Activated CD8-positive, alpha-beta memory T cell treated with anti-CD3 and anti-CD28 coated beads, Interleukin-2, amount 50 U/mL, for 48 hours (primary cell): ENCODE measurements at regions not wholly inside any gene's neighbourhood (a gene's known extent, or its start where the extent isn't known, plus 50 kb on each side); places are given as distances from the start of the nearest gene placed in this dataset.

Experiments used
- DNase-seq: peaks from one replicate; pipeline ENCODE4 v3.0.0-alpha.2; 2020

GRCh38 chr18:71194438-71194837, 905.6 kb downstream of the SOCS6 start:
- DNase-seq, result no peak

GRCh38 chr18:71189581-71189980, 900.7 kb downstream of the SOCS6 start:
- no peak for DNase-seq

GRCh38 chr18:71168557-71169145, 879.8 kb downstream of the SOCS6 start:
- DNase-seq, result no peak

- no peak for DNase-seq
Observed at GRCh38 chr18:71136487-71136886, 847.6 kb downstream of the SOCS6 start.

- DNase-seq, result no peak
Observed at GRCh38 chr18:71134122-71134521, 845.3 kb downstream of the SOCS6 start.

GRCh38 chr18:71131918-71132317, 843.1 kb downstream of the SOCS6 start:
- no peak for DNase-seq

GRCh38 chr18:71130351-71130750, 841.5 kb downstream of the SOCS6 start:
- no peak for DNase-seq

GRCh38 chr18:71125581-71125980, 836.7 kb downstream of the SOCS6 start:
- DNase-seq, result no peak

- DNase-seq, result no peak
Observed at GRCh38 chr18:71116535-71116934, 827.7 kb downstream of the SOCS6 start.

- no peak for DNase-seq
Observed at GRCh38 chr18:71115261-71115660, 826.4 kb downstream of the SOCS6 start.

- no peak for DNase-seq
Observed at GRCh38 chr18:71114550-71115210, 825.8 kb downstream of the SOCS6 start.

- DNase-seq, result no peak
Observed at GRCh38 chr18:71107244-71107643, 818.4 kb downstream of the SOCS6 start.

GRCh38 chr18:71106701-71107100, 817.9 kb downstream of the SOCS6 start:
- no peak for DNase-seq

GRCh38 chr18:71105994-71106546, 817.2 kb downstream of the SOCS6 start:
- DNase-seq, result no peak

GRCh38 chr18:71105078-71105819, 816.4 kb downstream of the SOCS6 start:
- no peak for DNase-seq

GRCh38 chr18:71079606-71080005, 790.8 kb downstream of the SOCS6 start:
- no peak for DNase-seq

- no peak for DNase-seq
Observed at GRCh38 chr18:71077451-71077850, 788.6 kb downstream of the SOCS6 start.

GRCh38 chr18:71075147-71075546, 786.3 kb downstream of the SOCS6 start:
- no peak for DNase-seq

GRCh38 chr18:71068338-71068737, 779.5 kb downstream of the SOCS6 start:
- no peak for DNase-seq

GRCh38 chr18:71049893-71050292, 761.0 kb downstream of the SOCS6 start:
- DNase-seq, result no peak

- no peak for DNase-seq
Observed at GRCh38 chr18:71047882-71048281, 759.0 kb downstream of the SOCS6 start.

- DNase-seq, result no peak
Observed at GRCh38 chr18:71045331-71046065, 756.7 kb downstream of the SOCS6 start.

GRCh38 chr18:71040161-71040560, 751.3 kb downstream of the SOCS6 start:
- no peak for DNase-seq
